ENCODE measurements at regions not wholly inside any gene's neighbourhood (a gene's known extent, or its start where the extent isn't known, plus 50 kb on each side); places are given as distances from the start of the nearest gene placed in this dataset.
"Not testable (repeated sequence)": the region's sequence is repeated elsewhere in the genome, so short reads cannot be mapped to it uniquely, and the experiment has no call there.

DNA sequence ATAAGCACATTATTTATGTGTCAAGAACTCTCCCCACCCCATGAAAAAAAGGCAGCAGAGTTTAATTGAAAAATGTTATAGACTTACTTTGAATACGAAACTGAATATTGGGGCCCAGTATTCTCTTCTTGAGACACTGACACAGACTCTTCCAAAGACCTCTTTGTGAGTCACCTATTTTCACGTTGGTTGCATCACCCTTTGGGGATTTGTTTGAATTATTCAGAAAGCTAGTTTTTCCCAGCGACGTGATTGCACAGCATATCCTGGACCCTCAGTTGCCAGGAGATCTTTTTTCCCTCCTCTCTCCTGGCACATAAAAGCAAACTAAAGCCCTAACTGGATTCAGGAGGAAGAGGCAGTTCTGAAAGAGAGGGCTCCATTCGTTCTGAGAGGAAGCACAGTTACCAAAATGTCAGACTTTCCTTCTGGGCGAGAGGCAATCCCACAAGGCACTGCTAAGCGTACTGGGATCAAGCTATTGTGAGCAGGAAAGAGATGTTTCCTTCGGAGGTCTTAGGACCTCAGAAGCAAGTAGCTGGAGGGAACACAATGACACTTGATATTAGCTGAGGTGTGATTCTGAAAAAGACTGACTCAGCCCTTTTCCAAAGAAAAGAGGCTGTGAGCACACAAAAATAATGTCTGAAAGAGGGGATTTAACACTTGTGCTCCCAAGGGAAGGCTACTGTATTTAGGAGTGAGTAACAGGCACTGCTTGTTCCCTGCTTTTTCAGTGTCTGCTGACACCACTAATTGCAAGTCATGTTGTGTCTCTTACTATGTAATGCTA lies 65.8 kb upstream of the CADPS start:
- TF ChIP-seq, protein P1, sequence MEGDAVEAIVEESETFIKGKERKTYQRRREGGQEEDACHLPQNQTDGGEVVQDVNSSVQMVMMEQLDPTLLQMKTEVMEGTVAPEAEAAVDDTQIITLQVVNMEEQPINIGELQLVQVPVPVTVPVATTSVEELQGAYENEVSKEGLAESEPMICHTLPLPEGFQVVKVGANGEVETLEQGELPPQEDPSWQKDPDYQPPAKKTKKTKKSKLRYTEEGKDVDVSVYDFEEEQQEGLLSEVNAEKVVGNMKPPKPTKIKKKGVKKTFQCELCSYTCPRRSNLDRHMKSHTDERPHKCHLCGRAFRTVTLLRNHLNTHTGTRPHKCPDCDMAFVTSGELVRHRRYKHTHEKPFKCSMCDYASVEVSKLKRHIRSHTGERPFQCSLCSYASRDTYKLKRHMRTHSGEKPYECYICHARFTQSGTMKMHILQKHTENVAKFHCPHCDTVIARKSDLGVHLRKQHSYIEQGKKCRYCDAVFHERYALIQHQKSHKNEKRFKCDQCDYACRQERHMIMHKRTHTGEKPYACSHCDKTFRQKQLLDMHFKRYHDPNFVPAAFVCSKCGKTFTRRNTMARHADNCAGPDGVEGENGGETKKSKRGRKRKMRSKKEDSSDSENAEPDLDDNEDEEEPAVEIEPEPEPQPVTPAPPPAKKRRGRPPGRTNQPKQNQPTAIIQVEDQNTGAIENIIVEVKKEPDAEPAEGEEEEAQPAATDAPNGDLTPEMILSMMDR (conservative IDR thresholded peaks at IDR 0.05; ENCODE audit: low read depth, low read length), result no peak
- DNase-seq (ENCODE audit: low read depth), result no peak
- H3K4me3 ChIP-seq (ENCODE audit: low read length), result no peak overlapping the region

DNA sequence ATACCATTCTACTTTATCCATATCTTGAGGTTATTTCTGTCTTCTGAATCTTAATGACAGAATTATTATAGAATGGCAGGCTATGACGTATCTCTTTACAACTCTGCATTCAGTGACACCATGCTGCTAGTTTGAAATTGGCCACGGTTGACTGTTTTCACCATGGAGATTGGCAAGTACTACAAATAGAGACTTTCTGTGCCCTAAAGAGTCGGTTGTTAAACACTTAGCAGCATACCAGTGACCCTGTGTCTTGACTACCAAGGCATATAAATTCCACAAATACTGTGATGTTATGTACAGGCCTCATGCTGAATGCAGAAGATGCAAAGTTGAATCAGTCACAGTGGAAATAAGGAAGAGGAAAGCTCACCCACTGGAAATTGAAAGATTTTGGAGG lies 67.0 kb upstream of the CADPS start:
- no peak overlapping the region for H3K4me3 ChIP-seq (ENCODE audit: low read length)
- no peak for DNase-seq (ENCODE audit: low read depth)
- TF ChIP-seq, protein P1 (conservative IDR thresholded peaks at IDR 0.05; ENCODE audit: low read depth, low read length), result no peak

DNA sequence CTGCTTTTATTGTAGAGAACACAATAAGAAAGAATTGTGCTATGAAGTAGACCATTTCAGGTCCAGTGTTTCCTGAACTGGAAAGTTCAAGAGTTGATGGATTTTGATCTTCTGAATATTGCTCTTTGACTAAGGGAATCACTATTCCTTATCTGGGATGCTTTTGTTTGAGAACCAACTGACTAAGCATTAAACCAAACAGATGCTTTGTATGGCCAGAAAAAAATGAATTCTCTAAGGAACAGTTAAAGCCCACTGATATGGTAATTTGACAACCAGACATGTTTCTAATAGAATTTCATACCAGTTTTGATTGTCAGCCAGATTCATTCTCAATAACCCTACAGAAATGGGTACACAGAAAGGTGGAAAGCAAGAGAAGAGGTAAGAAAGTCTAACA lies 67.5 kb upstream of the CADPS start:
- no peak for DNase-seq (ENCODE audit: low read depth)
- TF ChIP-seq, protein P1 (conservative IDR thresholded peaks at IDR 0.05; ENCODE audit: low read depth, low read length), result no peak
- no peak overlapping the region for H3K4me3 ChIP-seq (ENCODE audit: low read length)

DNA sequence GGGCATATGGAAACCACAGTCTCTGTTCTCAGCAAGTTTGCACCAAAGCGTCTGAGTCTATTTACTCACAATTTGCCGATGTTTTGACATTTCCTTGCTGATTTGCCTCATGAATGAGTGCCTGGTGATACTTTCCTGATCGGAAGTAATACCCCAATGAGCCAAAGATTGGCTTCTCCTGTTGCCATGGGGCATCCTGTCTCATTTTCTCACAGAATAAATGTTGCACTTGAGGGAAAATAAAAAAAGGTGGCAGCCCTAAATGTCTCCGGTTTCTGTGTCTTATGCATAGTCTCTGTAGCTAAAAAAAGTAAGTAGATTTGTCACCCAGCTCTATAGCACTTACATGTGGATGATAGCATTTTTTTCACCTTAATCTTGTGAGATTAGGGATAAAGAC lies 73.7 kb upstream of the CADPS start:
- no peak for DNase-seq (ENCODE audit: low read depth)
- H3K4me3 ChIP-seq (ENCODE audit: low read length), result no peak overlapping the region
- TF ChIP-seq, protein P1 (conservative IDR thresholded peaks at IDR 0.05; ENCODE audit: low read depth, low read length), result no peak

DNA sequence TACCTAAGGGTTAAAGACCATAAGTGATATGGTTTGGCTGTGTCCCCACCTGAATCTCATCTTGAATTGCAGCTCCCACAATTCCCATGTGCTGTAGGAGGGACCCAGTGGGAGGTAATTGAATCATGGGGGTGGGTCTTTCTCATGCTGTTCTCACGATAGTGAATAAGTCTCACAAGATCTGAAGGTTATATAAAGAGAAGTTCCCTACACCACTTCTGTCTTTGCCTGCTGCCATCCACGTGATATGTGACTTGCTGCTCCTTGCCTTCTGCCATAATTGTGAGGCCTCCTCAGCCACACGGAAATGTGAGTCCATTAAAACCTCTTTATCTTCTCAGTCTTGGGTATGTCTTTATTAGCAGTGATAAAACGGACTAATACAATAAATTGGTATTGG lies 75.0 kb upstream of the CADPS start:
- H3K4me3 ChIP-seq (ENCODE audit: low read length), result no peak overlapping the region
- no peak for DNase-seq (ENCODE audit: low read depth)
- TF ChIP-seq, protein P1 (conservative IDR thresholded peaks at IDR 0.05; ENCODE audit: low read depth, low read length), result no peak

DNA sequence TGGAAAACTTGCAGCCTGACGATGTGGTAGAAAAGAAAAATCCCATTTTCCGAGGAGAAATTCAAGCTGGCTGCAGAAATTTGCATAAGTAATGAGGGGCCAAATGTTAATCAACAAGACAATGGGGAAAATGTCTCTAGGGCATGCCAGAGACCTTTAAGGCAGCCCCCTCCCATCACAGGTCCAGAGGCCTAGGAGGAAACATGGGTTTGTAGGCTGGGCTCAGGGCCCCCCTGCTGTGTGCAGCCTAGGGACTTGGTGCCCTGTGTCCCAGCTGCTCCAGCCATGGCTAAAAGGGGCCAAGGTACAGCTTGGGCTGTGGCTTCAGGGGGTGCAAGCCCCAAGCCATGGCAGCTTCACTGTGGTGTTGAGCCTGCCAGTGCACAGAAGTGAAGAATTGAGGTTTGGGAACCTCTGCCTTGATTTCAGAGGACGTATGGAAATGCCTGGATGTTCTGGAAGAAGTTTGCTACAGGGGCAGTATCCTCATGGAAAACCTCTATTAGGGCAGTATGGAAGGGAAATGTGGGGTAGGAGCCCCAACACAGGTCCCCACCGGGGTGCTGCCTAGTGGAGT lies 75.9 kb upstream of the CADPS start:
- DNase-seq (ENCODE audit: low read depth), result no peak
- no peak overlapping the region for H3K4me3 ChIP-seq (ENCODE audit: low read length)
- TF ChIP-seq, protein P1 (conservative IDR thresholded peaks at IDR 0.05; ENCODE audit: low read depth, low read length), result no peak

DNA sequence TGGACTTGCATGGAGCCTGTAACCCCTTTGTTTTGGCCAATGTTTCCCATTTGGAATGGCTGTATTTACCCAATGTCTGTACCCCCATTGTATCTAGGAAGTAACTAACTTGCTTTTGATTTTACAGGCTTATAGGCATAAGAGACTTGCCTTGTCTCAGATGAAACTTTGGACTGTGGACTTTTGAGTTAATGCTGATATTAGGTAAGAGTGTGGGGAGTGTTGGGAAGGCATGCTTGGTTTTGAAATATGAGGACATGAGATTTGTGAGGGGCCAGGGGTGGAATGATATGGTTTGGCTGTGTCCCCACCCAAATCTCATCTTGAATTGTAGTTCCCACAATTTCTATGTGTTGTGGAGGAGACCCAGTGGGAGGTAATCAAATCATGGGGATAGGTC lies 76.7 kb upstream of the CADPS start:
- DNase-seq (ENCODE audit: low read depth); H3K4me3 ChIP-seq (ENCODE audit: low read length): not testable (repeated sequence)
